ENCODE measurements at regions not wholly inside any gene's neighbourhood (a gene's known extent, or its start where the extent isn't known, plus 50 kb on each side); places are given as distances from the start of the nearest gene placed in this dataset.

DNA sequence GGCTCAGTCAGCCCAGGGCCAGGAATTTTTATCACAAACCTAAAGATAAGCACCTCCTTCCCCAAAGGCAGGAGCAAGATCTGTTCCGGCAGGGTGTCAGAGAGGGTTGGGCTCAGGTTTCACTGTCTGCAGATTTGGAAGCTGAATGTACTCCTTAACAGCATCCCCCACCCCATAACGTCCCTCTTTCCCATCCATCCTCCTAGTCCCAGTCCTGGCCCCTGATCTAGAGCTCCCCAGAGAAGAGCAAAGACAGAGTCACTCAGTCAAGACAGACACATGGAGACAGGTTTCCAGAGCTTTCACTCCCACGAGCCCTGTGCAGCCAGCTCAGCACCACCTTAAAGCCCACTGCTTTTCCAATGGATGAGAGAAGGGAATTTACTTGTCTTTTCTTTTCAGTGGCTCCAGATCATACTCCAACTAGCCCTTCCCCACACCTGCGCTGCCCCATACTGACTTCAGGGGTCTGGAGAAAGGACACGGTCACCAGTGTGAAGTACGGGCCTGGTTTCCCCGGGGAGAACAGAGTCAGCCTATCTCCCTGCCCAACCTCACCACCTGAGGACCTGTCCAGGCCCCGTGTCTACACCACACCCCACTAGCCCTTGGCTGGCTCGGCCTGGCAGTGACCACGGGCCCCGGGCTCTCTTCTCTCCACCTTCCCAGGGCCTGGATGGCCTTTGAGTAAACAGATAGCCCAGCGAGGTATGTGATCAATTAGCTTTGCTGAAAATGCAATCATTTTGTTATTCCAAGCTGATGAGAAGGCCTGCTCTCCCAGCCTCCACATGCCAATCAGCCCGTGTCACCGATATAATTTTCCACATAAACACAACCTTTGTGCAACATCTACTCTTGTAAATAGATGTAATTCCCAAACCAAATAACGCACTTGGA is 249.1 kb downstream of the FOXD2 start:
- DNase-seq (ENCODE audit: extremely low spot score): peak; percentile 36
- TF ChIP-seq FOXA1 (IDR thresholded peaks at IDR 0.05) (no peak), TARDBP (IDR thresholded peaks at IDR 0.05) (no peak), CTBP1 (IDR thresholded peaks at IDR 0.05; ENCODE audit: borderline replicate concordance) (no peak), HDGF (IDR thresholded peaks at IDR 0.05; ENCODE audit: borderline replicate concordance) (peak; percentile 25; the same call in 1 of the 2 replicates)
- TF ChIP-seq, protein P1, sequence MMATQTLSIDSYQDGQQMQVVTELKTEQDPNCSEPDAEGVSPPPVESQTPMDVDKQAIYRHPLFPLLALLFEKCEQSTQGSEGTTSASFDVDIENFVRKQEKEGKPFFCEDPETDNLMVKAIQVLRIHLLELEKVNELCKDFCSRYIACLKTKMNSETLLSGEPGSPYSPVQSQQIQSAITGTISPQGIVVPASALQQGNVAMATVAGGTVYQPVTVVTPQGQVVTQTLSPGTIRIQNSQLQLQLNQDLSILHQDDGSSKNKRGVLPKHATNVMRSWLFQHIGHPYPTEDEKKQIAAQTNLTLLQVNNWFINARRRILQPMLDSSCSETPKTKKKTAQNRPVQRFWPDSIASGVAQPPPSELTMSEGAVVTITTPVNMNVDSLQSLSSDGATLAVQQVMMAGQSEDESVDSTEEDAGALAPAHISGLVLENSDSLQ (IDR thresholded peaks at IDR 0.05): peak; percentile 40; the same call in 1 of the 2 replicates
- CTCF ChIA-PET: interaction anchor here (0.6 to 1.9 kb wide), 6 partner anchors 12 to 250 kb away, joined by 3 to 5 read pairs (median 3); no protein-coding TSS in a partner anchor
- POLR2A ChIA-PET: interaction anchor here (0.8 to 4.0 kb wide), 4 partner anchors 9 to 48 kb away, joined by 3 to 15 read pairs (median 6); no protein-coding TSS in a partner anchor

DNA sequence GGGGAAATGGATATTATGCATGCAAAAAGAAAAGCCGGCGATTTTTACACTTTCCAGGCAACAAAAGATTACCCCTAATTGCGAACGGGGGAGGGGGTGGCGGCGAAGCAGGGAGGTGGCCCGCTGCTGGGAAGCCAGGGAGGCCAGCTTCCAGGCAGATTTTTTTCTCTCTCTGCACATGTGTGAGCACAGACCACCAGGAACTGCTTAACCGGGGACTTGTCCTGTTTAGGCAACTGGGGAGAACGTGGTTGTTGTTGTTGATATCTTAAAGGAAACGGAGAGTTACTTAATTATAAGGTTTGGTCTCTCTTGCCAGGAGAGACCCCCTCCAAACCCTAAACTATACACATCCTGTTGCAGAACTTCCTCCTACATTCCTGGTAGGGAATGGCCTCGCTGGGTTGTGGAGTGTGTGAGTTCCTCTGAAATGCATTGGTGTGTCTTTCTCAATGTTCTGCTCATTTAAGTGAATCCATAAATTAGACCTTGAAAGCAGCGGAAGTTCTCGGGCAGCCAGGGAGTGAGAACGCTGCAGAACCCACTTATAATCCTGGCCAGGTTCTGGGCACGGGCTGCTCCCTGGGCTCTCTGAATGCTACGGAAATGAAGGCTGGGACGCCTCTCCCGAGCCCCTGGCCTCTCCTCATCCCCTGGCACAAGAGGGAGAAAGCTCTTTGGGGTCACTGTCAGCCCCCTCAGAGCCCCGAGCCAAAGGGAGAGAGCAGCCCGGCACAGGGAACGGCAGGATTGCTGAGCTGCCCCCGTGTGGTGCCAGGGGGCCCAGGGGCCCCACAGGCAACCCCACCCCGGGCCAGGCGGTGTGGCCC is 250.0 kb downstream of the FOXD2 start:
- CTCF ChIA-PET: interaction anchor here (1.0 to 1.5 kb wide), 4 partner anchors 16 to 251 kb away, joined by 3 to 4 read pairs (median 4); no protein-coding TSS in a partner anchor
- POLR2A ChIA-PET: interaction anchor here (0.8 to 4.0 kb wide), 3 partner anchors 8 to 21 kb away, joined by 3 to 15 read pairs (median 9); no protein-coding TSS in a partner anchor
- no peak for DNase-seq (ENCODE audit: extremely low spot score)
- no peak for TF ChIP-seq BHLHE40 (IDR thresholded peaks at IDR 0.05; ENCODE audit: borderline replicate concordance)
- TF ChIP-seq ZNF384 (IDR thresholded peaks at IDR 0.05): no peak
- no peak for TF ChIP-seq NFRKB (IDR thresholded peaks at IDR 0.05)
- no peak for TF ChIP-seq SUZ12 (IDR thresholded peaks at IDR 0.05)
- no peak for TF ChIP-seq LEF1 (IDR thresholded peaks at IDR 0.05; ENCODE audit: borderline replicate concordance)
- TF ChIP-seq FOXK2 (IDR thresholded peaks at IDR 0.05): no peak
- TF ChIP-seq SP1 (IDR thresholded peaks at IDR 0.05): no peak
- no peak for TF ChIP-seq ARNT (IDR thresholded peaks at IDR 0.05)
- no peak for TF ChIP-seq FOXM1 (IDR thresholded peaks at IDR 0.05; ENCODE audit: borderline replicate concordance)
- TF ChIP-seq, protein P1 (IDR thresholded peaks at IDR 0.05): no peak
- TF ChIP-seq TARDBP (IDR thresholded peaks at IDR 0.05): no peak
- TF ChIP-seq L3MBTL2 (conservative IDR thresholded peaks at IDR 0.05): no peak
- no peak for TF ChIP-seq CTBP1 (IDR thresholded peaks at IDR 0.05; ENCODE audit: borderline replicate concordance)
- no peak for TF ChIP-seq HDGF (IDR thresholded peaks at IDR 0.05; ENCODE audit: borderline replicate concordance)
- TF ChIP-seq FOXA1 (IDR thresholded peaks at IDR 0.05): no peak
- TF ChIP-seq ELF4 (IDR thresholded peaks at IDR 0.05): no peak

DNA sequence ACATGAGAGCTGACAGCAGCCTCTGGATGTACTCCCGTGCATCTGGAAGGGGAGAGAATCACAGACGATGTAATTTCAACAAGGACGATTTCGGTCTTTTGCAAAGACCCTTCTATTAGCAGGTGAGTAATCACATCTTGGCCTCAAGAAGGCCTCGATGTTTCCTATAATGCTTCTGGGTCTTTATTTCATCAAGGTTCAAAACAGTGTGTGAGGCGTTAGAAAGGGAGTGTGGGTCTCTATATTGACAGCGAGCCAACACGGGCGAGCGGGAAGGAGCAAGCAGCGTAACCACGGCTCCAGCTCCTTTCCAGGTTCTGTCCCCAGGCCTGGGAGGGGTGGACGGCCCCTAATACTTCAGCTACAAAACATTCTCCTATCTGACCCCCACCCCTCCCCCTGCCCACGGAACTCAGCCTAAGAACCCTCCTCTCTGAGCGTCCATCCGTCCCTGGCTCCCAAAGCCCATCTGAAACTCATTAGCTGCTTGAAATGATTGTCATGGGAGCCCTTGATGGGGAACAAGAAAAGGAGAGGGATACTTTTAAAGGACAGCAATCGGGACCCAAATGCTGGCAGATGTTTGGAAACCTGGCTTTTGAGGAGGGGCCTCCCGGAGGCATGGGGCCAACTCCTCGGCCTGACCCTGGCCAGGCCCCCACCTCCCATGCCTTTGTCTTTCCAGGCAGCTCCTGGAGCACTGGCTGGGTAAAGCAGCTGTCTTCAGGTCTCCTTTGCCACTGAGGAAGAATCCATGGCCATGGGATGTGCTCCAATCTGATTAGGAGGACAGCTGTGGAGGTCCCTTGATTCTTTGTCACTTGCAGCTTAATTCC is 250.8 kb downstream of the FOXD2 start:
- ChIA-PET POLR2A (interaction anchor here (0.8 to 4.0 kb wide), 2 partner anchors 18 to 20 kb away, joined by 3 to 15 read pairs; no protein-coding TSS in a partner anchor), CTCF (interaction anchor here (1.0 to 1.5 kb wide), 4 partner anchors 15 to 252 kb away, joined by 3 to 4 read pairs (median 4); no protein-coding TSS in a partner anchor)
- no peak for DNase-seq (ENCODE audit: extremely low spot score)
- TF ChIP-seq SP1 (IDR thresholded peaks at IDR 0.05) (no peak), TARDBP (IDR thresholded peaks at IDR 0.05) (no peak), LEF1 (IDR thresholded peaks at IDR 0.05; ENCODE audit: borderline replicate concordance) (no peak), CTBP1 (IDR thresholded peaks at IDR 0.05; ENCODE audit: borderline replicate concordance) (no peak), FOXA1 (IDR thresholded peaks at IDR 0.05) (no peak), ELF4 (IDR thresholded peaks at IDR 0.05) (no peak), BHLHE40 (IDR thresholded peaks at IDR 0.05; ENCODE audit: borderline replicate concordance) (no peak), HDGF (IDR thresholded peaks at IDR 0.05; ENCODE audit: borderline replicate concordance) (no peak), SUZ12 (IDR thresholded peaks at IDR 0.05) (no peak), FOXM1 (IDR thresholded peaks at IDR 0.05; ENCODE audit: borderline replicate concordance) (no peak), FOXK2 (IDR thresholded peaks at IDR 0.05) (no peak), L3MBTL2 (conservative IDR thresholded peaks at IDR 0.05) (no peak), ARNT (IDR thresholded peaks at IDR 0.05) (no peak), ZNF384 (IDR thresholded peaks at IDR 0.05) (no peak), NFRKB (IDR thresholded peaks at IDR 0.05) (no peak)
- TF ChIP-seq, protein P1 (IDR thresholded peaks at IDR 0.05): no peak

DNA sequence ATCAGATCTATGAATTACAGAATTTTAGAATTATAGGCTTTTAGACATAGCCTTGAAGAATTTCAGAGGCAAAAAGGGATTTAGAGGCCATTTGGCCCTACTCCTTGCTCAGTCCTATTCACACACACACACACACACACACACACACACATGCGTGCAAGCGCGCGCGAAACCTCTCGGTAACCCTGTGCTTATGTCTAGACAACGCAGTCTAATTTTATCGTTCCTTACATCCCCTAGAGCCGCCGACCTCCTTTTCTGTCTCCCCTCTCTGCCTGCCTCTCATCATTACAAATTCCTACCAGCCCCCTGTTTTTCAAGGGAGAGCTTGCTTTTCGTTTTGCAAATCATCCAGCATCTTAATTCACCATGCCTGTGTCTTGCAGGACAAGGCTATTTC is 252.1 kb downstream of the FOXD2 start:
- DNase-seq (ENCODE audit: extremely low spot score): no peak
- no peak for TF ChIP-seq BHLHE40 (IDR thresholded peaks at IDR 0.05; ENCODE audit: borderline replicate concordance)
- TF ChIP-seq NFRKB (IDR thresholded peaks at IDR 0.05): no peak
- TF ChIP-seq, protein P1 (IDR thresholded peaks at IDR 0.05): no peak
- no peak for TF ChIP-seq ZNF384 (IDR thresholded peaks at IDR 0.05)
- CTCF ChIA-PET: no interaction called here
- POLR2A ChIA-PET: no interaction called here

Measured in HEK293T (cell line).